G401 (cell line): ENCODE measurements at regions not wholly inside any gene's neighbourhood (a gene's known extent, or its start where the extent isn't known, plus 50 kb on each side); places are given as distances from the start of the nearest gene placed in this dataset.
"Not testable (repeated sequence)": the region's sequence is repeated elsewhere in the genome, so short reads cannot be mapped to it uniquely, and the experiment has no call there.

Experiments used
- DNase-seq: peaks from one replicate; pipeline ENCODE4 v3.0.0-alpha.2; 2015; ENCODE audit warnings: low spot score
- in situ Hi-C: cut with HindIII; loops from 2 replicates; pipeline ENCODE4 v1.10.0; 2016; ENCODE audit warnings: low sequenced_read_pairs, mixed read lengths

DNA sequence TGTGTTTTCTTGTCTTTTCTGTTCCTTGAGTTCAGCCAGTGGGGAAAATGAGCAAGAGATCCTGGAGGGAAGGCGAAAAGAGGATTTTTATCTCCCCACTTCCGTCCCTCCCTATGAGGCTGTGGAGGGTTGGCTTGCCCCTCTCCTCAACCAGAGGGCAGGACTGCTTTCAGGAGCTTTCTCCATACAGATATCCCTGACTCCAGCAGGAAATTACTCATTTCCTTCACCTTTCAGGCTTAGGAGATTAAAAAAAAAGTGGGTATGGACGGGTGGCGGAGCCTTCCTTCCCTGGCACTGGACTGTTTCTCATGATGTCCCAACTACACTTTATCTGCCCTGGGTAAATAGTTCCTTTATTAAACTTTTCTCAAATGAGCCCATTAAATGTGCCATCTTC lies 241.2 kb downstream of the FRK start:
- in situ Hi-C loops: no loop called here

DNA sequence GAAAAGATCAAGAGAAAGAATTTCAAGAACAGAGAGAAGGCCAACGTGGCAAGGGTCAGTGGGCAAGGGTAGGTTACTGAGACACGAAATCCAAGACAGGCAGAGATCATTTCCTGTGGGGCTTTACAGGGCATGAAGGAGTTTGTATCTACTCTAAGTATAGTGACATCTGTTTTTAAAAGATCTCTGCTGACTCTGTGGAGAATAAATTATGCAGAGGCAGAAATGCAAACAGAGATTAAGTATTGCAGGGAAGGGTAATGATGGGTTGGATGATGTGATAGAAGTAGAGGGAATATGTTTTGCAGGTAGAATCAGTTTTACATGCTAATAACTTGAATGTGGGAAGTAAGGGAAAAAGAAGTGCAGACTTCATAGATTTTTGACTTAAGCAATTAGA lies 243.5 kb downstream of the FRK start:
- no peak for DNase-seq
- in situ Hi-C loops: no loop called here

More for the DNA sequence above, 241.2 kb downstream of the FRK start:
- DNase-seq: no peak

DNA sequence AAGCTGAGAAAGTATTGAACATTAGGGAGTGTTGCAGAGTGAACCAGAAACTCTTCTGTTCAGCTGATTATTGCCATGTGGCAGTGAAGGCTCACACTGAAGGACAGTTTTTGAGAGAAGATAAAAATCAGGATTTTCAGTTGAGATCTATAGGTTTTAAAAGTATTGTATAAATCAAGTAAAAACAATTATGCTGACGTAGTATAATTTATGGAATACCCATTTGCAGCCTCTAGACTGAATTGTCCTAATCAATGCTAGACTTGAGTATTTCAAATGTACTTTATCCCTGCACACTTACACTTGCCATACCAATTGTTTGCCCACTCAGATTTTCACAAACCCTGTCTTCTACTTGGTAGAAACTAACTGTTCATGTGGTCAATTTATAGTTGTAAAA lies 245.8 kb downstream of the FRK start:
- no peak for DNase-seq
- in situ Hi-C loops: no loop called here

DNA sequence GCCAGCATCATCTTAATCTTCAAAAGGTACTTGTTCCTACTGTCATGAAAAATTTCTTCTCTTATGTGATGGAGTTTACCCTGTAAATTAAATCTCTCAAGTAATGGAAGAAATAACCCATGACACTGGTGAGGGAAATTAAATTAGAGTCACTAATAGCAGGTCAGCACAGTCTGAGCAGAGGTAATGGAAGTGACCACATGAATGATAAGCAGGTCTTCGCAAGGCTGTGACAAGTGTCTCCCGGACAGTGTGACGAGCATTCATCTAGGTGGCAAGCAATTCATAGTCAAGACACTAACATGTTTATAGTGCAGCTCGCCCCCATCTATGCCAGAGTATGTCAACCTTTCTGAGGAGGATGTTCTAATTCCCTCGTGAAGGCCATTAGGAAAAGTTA lies 249.2 kb downstream of the FRK start:
- no peak for DNase-seq
- in situ Hi-C loops: no loop called here

DNA sequence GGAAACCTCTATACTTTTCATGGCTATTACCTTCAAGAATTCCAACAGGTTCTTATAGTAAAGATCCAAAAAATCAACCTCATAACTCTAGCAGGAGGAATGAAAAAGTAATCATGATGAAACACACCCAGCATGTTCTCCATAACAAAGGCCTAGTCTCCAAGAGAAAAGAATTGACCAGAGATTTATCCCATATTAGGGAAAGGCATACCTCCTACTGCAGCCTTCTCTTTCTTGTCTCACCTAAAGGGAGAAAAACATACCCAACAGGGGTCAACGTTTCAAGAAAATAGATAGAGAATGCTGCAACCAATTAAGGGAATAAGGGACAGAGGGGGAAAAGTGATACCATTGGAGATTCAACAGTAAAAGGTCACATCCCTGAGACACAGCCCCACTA lies 262.5 kb downstream of the FRK start:
- DNase-seq: no peak
- in situ Hi-C loops: no loop called here

DNA sequence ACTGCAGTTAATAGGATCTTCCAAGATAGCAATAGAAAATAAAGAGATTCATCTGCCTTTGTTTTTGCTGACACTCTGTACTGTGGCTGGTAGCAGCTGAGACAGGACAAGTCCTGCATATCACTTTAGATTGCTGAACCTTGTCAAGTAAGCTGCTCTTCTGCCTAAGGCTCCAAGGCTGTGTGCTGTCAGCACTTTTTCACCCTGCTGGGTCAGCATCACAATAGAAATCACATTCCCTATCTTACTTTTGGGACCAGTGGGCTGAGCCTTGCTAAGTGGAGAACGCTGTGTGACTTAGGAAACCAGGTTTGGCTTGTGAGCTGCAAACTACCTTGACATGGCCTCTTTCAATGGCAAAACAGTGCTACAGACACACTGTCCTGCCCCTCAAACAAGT lies 263.9 kb downstream of the FRK start:
- no peak for DNase-seq
- in situ Hi-C loops: no loop called here

DNA sequence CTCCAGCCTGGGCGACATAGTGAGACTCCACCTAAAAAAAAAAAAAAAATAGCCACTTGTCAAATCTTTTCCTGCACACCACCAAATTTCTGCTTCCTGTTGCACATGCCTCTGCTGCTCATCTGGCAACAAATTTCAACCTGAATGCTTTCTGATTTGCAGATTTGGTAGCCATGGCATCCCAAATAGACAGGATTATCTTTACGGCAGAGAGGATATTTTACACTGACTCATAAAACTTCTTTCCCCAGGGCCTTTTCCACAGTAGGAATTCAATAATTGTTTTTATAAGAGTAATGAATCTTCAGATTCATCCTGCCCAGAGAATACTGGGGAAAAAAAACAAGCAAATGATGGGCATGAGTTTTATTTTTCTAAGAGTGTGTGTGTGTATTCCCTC lies 264.6 kb downstream of the FRK start:
- in situ Hi-C loops: no loop called here
- DNase-seq: no peak

DNA sequence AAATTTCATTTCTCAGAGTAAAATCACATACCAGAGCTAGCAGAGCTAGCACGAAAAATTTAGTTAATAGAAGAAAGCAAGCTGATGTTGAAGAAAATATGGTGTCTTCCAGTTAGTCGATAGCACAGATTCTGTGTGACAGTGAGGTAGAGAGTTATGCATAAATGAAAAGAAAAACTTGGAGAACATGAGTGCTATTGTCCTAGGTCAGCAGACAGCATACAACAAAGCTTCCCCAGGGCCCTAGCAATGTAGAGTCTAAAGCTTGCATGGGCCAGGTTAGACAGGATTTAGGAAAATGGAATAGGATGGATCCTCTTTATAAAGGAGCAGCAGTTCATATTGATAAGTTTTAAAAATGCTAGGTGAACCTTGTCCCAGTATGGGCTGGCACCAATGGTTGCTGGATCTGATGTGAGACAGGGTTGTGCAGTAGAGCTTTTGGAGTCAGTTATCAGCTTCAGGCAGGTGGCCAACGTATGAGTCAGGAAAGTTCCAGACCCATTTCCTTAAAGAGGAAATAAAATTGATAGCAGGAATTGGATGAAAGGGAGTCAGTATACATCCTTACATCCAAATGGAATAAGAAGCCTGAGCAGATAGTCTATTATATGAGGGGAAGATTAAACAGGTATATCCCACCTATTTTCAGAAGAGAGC lies 277.2 kb downstream of the FRK start:
- DNase-seq: no peak
- in situ Hi-C loops: no loop called here

DNA sequence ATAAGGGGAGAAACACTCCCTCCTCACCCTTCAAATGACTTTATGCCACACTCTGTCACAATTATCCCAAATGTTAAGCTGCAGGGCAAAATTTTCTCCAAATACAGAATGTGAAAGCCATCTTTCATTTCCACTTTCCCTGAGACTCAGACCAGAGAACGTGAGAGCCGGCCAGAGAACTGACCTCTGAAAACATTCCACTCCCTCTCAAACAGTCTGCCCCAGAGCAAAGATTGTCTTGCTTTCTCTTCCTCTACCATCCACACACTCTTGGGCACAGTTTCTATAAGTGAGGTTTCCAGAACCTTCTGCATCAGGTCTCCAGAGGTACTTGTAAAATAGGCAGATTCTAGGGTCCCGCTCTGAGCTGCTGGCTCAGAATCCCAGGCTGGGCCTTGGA lies 278.1 kb downstream of the FRK start:
- DNase-seq: no peak
- in situ Hi-C loops: no loop called here

DNA sequence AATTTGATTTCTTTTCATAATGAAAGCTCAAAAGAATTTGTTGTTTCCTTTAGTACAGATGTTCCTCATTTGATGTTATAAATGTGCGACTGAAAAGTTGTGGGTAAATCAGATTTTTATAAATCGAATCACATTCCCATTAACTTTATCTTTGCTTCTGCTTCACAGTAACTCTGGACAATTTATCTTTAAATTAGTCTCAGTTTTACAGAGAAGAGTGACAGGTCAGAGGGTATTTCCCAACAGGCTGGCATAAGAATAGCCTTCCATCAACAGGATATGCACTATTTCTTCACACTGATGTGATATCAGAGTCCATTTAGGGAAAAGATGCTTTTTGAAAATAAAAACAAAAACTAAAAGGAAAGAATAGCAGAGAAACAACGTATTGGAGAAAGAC lies 286.9 kb downstream of the FRK start:
- in situ Hi-C loops: no loop called here
- no peak for DNase-seq

DNA sequence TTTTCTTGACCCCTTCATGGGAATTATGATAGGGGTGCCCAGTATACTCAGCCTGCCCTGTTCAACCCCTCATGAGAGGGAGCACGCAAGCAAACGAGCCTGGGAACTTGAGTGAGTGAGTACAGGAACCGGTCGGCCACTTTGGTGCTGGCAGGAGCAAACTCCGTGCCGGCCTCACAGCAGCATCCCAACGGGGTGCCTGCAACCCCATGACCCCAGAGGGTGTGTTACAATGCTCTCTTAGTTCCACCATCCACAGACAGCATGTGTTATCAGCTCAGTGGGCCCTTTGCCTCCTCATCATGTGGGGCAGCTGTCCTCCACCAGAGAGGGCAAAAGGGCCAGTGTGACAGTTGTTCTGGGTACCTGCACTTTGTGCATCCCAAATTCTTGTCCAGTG lies 289.8 kb downstream of the FRK start:
- in situ Hi-C loops: no loop called here
- no peak for DNase-seq

DNA sequence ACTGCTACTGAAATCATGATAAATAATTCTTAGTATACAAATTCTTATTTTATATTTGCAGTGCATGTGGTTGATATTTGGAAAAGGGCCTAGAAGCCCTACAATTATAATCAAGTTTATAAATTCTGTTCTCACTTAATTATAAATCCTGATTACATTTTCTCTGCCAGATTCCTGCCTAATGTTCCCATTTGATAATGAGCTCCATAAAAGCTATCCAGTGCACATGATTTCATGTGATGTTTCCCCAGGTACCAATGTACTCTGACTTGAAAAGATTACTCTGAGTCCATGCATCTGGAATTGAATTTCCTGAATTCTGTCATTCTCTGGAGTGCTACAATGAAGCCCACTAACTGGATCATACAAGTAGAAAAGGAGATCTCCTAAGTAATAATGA lies 292.2 kb downstream of the FRK start:
- no peak for DNase-seq
- in situ Hi-C loops: no loop called here

DNA sequence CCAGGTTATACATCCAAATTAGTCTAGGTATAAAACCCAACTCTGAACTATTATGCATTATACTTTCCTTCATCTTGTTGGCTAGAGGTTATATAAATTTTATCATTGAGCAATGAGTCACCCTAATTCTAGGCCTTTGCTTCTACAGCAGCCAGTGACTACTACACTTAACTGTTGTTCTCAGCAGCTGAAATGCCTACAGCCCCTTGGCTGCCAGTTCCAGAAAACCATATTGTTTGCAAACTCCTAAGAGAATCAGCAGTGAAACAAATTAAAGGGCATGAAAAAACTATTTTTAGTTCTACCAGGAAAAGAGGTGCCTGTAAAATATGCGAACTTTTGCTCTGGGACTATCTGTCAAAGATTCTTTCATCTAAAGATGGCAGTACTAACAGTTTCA lies 292.8 kb downstream of the FRK start:
- in situ Hi-C loops: no loop called here
- DNase-seq: no peak

DNA sequence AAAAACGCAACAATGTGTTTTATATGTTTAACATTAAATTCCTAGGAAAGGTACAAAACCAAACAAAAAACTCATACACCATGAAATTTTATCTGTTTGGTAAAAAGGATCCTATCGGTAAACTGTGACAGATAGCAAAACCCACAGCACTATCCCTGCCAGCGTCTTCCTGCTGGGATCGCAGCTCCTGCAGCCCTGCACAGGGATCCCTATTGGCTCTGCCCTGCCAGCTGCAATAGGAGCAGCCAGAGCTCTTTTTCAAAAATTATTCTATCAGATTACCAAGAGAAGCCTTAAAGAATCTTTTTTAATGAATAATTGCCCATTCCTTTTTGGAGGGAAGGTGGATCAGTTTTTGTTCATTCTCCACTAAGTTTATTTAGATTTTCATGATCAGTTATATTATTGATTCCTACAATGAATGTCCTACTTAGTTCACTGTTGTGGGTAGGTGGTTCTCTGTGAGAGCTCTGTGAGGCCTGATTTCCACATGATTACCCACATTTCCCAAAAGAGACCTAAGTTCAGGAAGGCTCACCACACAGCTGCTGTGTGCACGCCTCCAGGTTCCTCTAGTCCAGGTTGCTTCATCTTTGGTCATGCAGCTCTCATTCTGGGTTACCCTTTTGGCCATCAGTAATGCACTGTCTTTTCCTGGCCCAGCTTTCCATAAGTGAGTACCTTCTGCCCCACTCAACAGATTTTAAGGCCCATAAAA lies 293.8 kb downstream of the FRK start:
- in situ Hi-C loops: no loop called here
- DNase-seq: no peak

DNA sequence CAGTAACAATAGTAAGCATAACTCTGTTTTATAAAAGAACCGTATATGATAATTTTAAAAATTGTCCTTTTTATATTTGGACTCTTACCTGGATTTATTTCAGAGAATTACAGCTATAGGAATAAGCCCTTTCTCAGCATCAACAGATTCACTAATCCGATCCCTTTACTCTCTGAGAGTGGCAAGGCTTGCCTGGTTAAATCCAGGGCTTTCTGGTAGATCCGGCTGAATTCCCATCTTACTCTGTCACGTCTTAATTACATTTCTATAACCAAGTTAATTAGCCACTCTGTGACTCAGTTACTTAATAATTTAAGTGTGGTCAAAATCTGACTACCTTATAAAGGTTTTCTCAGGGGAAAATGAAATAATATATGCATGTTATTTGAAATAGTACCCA lies 294.7 kb downstream of the FRK start:
- DNase-seq: no peak
- in situ Hi-C loops: no loop called here

DNA sequence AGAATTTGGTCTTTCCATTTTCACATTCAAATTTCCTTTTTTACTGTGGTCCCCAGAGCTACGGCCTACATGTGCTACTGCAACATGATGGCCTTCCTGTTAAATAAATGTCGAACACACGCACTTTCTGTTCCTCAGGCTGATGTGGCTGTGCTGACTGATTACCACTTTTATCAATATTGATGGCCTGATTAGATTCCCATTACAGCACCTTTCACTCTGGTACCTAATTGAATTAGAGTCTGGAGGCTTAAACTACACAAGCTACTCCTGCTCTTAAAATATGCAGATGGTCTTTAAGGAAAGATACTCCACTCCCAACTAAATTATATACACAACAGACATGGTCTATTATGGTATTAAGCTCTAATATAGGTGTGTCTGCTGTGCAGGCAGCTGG lies 301.6 kb downstream of the FRK start:
- DNase-seq: no peak
- in situ Hi-C loops: no loop called here

DNA sequence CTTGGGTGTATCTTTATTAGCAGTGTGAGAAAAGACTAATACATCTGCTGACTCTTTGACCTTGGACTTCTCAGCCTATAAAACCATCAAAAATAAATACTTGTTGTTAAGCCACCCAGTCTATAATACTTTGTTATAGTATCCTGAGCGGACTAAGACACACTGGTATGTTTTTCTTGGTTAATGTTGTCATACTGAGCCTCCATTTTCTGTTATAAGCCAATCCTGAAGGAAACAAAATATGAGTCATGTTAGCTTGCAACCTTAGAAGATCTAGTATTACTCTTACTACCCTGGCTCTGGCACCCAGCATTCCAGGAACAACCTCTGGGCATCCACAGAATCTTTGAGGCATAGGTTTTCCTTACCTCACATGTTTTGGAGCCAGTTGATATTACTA lies 307.2 kb downstream of the FRK start:
- DNase-seq: no peak
- in situ Hi-C loops: no loop called here

DNA sequence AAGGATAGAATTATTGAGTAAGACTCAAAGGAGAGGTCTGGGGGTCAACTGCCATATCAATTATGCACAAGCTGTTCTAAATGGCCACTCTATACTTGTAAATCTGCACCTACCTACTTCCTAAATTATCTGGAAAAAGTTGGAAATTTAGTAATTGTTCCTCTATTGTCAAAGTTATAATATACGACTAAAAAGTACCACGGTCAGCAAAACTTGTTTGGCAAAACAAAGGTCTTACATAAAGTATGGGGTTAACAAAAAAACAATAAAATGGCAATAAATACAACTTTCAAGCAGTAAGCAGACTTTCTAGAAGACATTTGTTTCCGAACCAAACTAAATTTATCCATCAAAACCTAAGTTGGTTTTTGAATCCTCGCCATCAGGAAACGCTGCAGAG lies 309.7 kb downstream of the FRK start:
- in situ Hi-C loops: no loop called here
- DNase-seq: no peak

DNA sequence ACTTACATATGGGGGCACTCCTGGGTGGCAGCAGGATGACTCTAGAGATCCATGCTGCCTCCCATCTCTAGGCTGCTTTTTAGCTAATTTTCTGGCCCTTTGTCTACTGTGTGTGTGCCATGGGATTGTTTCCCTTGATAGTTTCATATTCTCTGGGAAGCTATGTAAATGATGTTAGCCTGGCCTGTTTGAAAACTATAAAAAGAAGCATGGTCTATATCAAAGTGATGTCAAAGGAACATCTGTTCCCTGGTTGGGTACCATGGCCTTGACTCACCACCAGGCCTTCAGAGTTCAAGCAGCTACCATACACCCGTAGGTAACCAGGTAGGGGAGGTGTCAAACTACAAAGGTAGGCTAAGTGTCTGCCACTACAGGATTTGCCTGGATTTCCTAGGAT lies 310.4 kb downstream of the FRK start:
- DNase-seq: no peak
- in situ Hi-C loops: no loop called here

DNA sequence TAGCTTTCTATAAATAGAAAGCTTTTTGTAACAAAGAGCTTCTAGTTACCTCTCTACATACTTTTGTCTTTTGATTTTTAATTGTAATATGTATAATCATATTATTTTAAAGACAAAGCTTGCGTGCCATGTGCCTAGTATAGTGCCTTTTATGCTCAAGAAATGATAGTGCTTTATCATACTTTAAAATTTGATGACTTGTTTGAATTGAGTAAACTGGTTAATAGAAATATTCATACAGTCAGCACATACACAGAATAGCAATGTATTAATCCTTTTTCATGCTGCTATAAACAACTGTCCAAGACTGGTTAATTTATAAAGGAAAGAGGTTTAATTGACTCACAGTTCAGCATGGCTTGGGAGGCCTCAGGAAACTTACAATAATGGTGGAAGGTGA lies 313.0 kb downstream of the FRK start:
- DNase-seq: no peak
- in situ Hi-C loops: no loop called here

DNA sequence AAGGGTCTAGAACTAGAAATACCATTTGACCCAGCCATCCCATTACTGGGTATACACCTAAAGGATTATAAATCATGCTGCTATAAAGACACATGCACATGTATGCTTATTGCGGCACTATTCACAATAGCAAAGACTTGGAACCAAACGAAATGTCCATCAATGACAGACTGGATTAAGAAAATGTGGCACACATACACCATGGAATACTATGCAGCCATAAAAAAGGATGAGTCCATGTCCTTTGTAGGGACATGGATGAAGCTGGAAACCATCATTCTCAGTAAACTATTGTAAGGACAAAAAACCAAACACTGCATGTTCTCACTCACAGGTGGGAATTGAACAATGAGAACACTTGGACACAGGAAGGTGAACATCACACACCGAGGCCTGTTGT lies 314.1 kb downstream of the FRK start:
- DNase-seq, in situ Hi-C loops: not testable (repeated sequence)
